GM12874 (cell line): ENCODE measurements at regions not wholly inside any gene's neighbourhood (a gene's known extent, or its start where the extent isn't known, plus 50 kb on each side); places are given as distances from the start of the nearest gene placed in this dataset.

Experiments used
- CTCF ChIP-seq: IDR thresholded peaks from 2 replicates; pipeline ENCODE4 v1.5.1; 2011; ENCODE audit warnings: low read depth, mild to moderate bottlenecking, control low read depth, low read length, moderate library complexity; ENCODE audit not compliant: insufficient read depth

- no peak for TF ChIP-seq CTCF
These were observed 85.8 kb upstream of the PRKCQ start for GRCh38 chr10:6665847-6666246.

- no peak for TF ChIP-seq CTCF
These were observed 80.4 kb upstream of the PRKCQ start for GRCh38 chr10:6660460-6660859.

- no peak for TF ChIP-seq CTCF
These were observed 79.4 kb upstream of the PRKCQ start for GRCh38 chr10:6659451-6659850.

- TF ChIP-seq CTCF: no peak
These were observed 77.6 kb upstream of the PRKCQ start for GRCh38 chr10:6657669-6658068.

GRCh38 chr10:6657196-6657595, 77.1 kb upstream of the PRKCQ start:
- TF ChIP-seq CTCF: no peak

- no peak for TF ChIP-seq CTCF
These were observed 74.5 kb upstream of the PRKCQ start for GRCh38 chr10:6654571-6654970.

- TF ChIP-seq CTCF: no peak
These were observed 70.5 kb upstream of the PRKCQ start for GRCh38 chr10:6650586-6650985.

GRCh38 chr10:6649903-6650302, 69.8 kb upstream of the PRKCQ start:
- TF ChIP-seq CTCF: no peak
